HCT116 (cell line): ENCODE measurements at regions not wholly inside any gene's neighbourhood (a gene's known extent, or its start where the extent isn't known, plus 50 kb on each side); places are given as distances from the start of the nearest gene placed in this dataset.

ENCODE experiments used
- ATAC-seq: fragments of 200-7000 bp; cut with Tn5 transposase; 2 replicates; pipeline ENCODE4 v1.9.1; 2020; ENCODE audit warnings: mild to moderate bottlenecking, moderate library complexity
- BruUV-seq: library from RNA; stranded (reverse); fragments of 400-500 nt; replicated peaks from 2 replicates; lab custom pipeline; 2021; lab: Mats Ljungman, UMichigan
- CTCF ChIA-PET: fragments of 300-600 bp; sonication (Branson Sonifier 250); formaldehyde crosslinking; loops from one replicate; lab custom pipeline; 2021; ENCODE audit warnings: antibody characterized with exemption; lab: Charles Lee
- POLR2A ChIA-PET: fragments of 300-600, 350-600 bp; sonication (Branson Sonifier 250); formaldehyde crosslinking; loops from one replicate; lab custom pipeline; 2021; ENCODE audit warnings: antibody characterized with exemption; lab: Charles Lee
- RAD21 ChIA-PET, 2 experiments: fragments of 300-600 bp; sonication (Branson Sonifier 250); formaldehyde crosslinking; loops; one replicate each; lab custom pipeline; 2023; ENCODE audit warnings: low total read pairs in 2 of 2; ENCODE audit not compliant: uncharacterized antibody in 2 of 2, unreplicated experiment in 2 of 2, low non-redundant PET in 1 of 2; lab: Charles Lee
- DNase-seq: peaks from one replicate; pipeline ENCODE4 v3.0.0-alpha.2; 2010; ENCODE audit warnings: low read depth, low spot score
- H2AFZ ChIP-seq: fragments of 200-600 bp; shearing (Covaris generic), sonication (generic); 2 replicates; pipeline ENCODE4 v1.6.1; 2017; ENCODE audit warnings: low read depth, mixed run types, mixed read lengths, antibody characterized with exemption, low read length; ENCODE audit not compliant: poor library complexity, severe bottlenecking
- H3K27ac ChIP-seq: 2 replicates; pipeline ENCODE4 v1.5.1; 2012; ENCODE audit warnings: low read depth, low read length
- H3K27me3 ChIP-seq: fragments of 200-600 bp; sonication (generic); 2 replicates; pipeline ENCODE4 v1.6.1; 2016; ENCODE audit warnings: mixed run types, low read length, mixed read lengths; ENCODE audit not compliant: insufficient read depth
- H3K36me3 ChIP-seq, 2 experiments: fragments of 200-500 bp in 1 of 2; fragments of 200-600 bp in 1 of 2; sonication (Bioruptor generic) in 1 of 2; sonication (generic) in 1 of 2; 2 replicates each; pipeline versions ENCODE4 v1.5.1 to v1.6.1; 2014 to 2016; ENCODE audit warnings: low read length in 2 of 2, inconsistent platforms in 1 of 2, mixed read lengths in 1 of 2, mixed run types in 1 of 2; ENCODE audit not compliant: insufficient read depth in 2 of 2, control insufficient read depth in 1 of 2
- H3K4me1 ChIP-seq, 2 experiments: fragments of 200-600 bp in 1 of 2; sonication (generic) in 1 of 2; 2 replicates each; pipeline versions ENCODE4 v1.5.1 to v1.6.1; 2012 to 2017; ENCODE audit warnings: low read length in 2 of 2, inconsistent platforms in 1 of 2, mild to moderate bottlenecking in 1 of 2, mixed read lengths in 1 of 2, mixed run types in 1 of 2, moderate library complexity in 1 of 2; ENCODE audit not compliant: insufficient read depth in 2 of 2, control insufficient read depth in 1 of 2
- H3K4me2 ChIP-seq: fragments of 200-600 bp; sonication (generic); 2 replicates; pipeline ENCODE4 v1.6.1; 2017; ENCODE audit warnings: mixed run types, low read length, mixed read lengths
- H3K4me3 ChIP-seq, 2 experiments: fragments of 200-600 bp in 1 of 2; sonication (generic) in 1 of 2; replicated peaks in 1 of 2; 2 replicates each; pipeline ENCODE4 v1.5.1; 2011 to 2016; ENCODE audit warnings: low read length in 2 of 2, control low read depth in 1 of 2, low read depth in 1 of 2, mild to moderate bottlenecking in 1 of 2, mixed read lengths in 1 of 2, mixed run types in 1 of 2
- H3K79me2 ChIP-seq: fragments of 200-600 bp; sonication (generic); 2 replicates; pipeline ENCODE4 v1.6.1; 2017; ENCODE audit warnings: mild to moderate bottlenecking, mixed run types, low read length, moderate library complexity, mixed read lengths; ENCODE audit not compliant: insufficient read depth
- H3K9ac ChIP-seq: fragments of 200-600 bp; sonication (generic); 2 replicates; pipeline ENCODE4 v1.6.1; 2016; ENCODE audit warnings: low read length, mixed read lengths
- H3K9me2 ChIP-seq: fragments of 200-600 bp; sonication (generic), shearing (Covaris generic); 2 replicates; pipeline ENCODE4 v1.6.1; 2017; ENCODE audit warnings: mixed run types, mild to moderate bottlenecking, moderate library complexity; ENCODE audit not compliant: insufficient read depth
- H3K9me3 ChIP-seq, 2 experiments: fragments of 200-500 bp in 1 of 2; fragments of 200-600 bp in 1 of 2; sonication (Bioruptor generic) in 1 of 2; sonication (generic) in 1 of 2; 2 replicates each; pipeline ENCODE4 v1.6.1; 2014 to 2017; ENCODE audit warnings: low read length in 2 of 2, mixed read lengths in 2 of 2, inconsistent platforms in 1 of 2, low read depth in 1 of 2, mild to moderate bottlenecking in 1 of 2, mixed run types in 1 of 2, moderate library complexity in 1 of 2; ENCODE audit not compliant: control insufficient read depth in 1 of 2, insufficient read depth in 1 of 2
- H4K20me1 ChIP-seq: fragments of 200-600 bp; sonication (generic), shearing (Covaris generic); 2 replicates; pipeline ENCODE4 v1.6.1; 2017; ENCODE audit warnings: mixed run types, mild to moderate bottlenecking, moderate library complexity; ENCODE audit not compliant: insufficient read depth
- ATF3 ChIP-seq: IDR thresholded peaks from 2 replicates; pipeline ENCODE4 v1.6.1; 2012
- EGR1 ChIP-seq: IDR thresholded peaks from 2 replicates; pipeline ENCODE4 v1.6.1; 2012; ENCODE audit warnings: low read depth
- ELF1 ChIP-seq: IDR thresholded peaks from 2 replicates; pipeline ENCODE4 v1.6.1; 2012; ENCODE audit warnings: low read depth, borderline replicate concordance
- FOSL1 ChIP-seq: IDR thresholded peaks from 2 replicates; pipeline ENCODE4 v1.6.1; 2012; ENCODE audit warnings: low read depth
- JUND ChIP-seq: IDR thresholded peaks from 2 replicates; pipeline ENCODE4 v1.6.1; 2012
- RAD21 ChIP-seq: IDR thresholded peaks from 2 replicates; pipeline ENCODE4 v1.6.1; 2012; ENCODE audit warnings: low read depth, mild to moderate bottlenecking
- REST ChIP-seq: IDR thresholded peaks from 2 replicates; pipeline ENCODE4 v1.6.1; 2012; ENCODE audit warnings: low read depth
- SIN3A ChIP-seq: IDR thresholded peaks from 2 replicates; pipeline ENCODE4 v1.6.1; 2012; ENCODE audit warnings: low read depth
- SP1 ChIP-seq: IDR thresholded peaks from 2 replicates; pipeline ENCODE4 v1.6.1; 2012; ENCODE audit warnings: low read depth
- SRF ChIP-seq: IDR thresholded peaks from 2 replicates; pipeline ENCODE4 v1.6.1; 2012; ENCODE audit warnings: low read depth
- TCF7L2 ChIP-seq: IDR thresholded peaks from 2 replicates; pipeline ENCODE4 v1.7.0; 2011; ENCODE audit warnings: borderline replicate concordance, inconsistent platforms; ENCODE audit not compliant: insufficient read depth, insufficient read length; ENCODE audit errors: extremely low read depth
- ZNF274 ChIP-seq: fragments of 200-500 bp; sonication (Bioruptor generic); IDR thresholded peaks from 2 replicates; pipeline ENCODE4 v1.6.1; 2014; ENCODE audit warnings: mild to moderate bottlenecking, low read depth, low read length, inconsistent platforms
- intact Hi-C: fragments of 100-400 bp; cut with micrococcal nuclease; formaldehyde crosslinking; loops from 2 replicates; pipeline ENCODE4 v1.10.0; 2022
- TF ChIP-seq, protein P1 (sequence below): IDR thresholded peaks from 2 replicates; pipeline ENCODE4 v1.6.1; 2011; ENCODE audit warnings: mild to moderate bottlenecking, low read length, moderate library complexity; ENCODE audit not compliant: insufficient replicate concordance; ENCODE audit errors: extremely low read depth

GRCh38 chr10:29749150-29749549 is 114.4 kb upstream of the SVIL start:
- intact Hi-C loops = no loop called here
- ATAC-seq = no peak
- Histone ChIP-seq H3K9ac (no peak overlapping the region), H3K4me1 (no peaks in the 10 kb centered on the region), H3K36me3 (no peaks in the 10 kb centered on the region), H3K9me3 (no peaks in the 10 kb centered on the region), H3K79me2 (no peaks in the 10 kb centered on the region), H3K4me2 (no peak overlapping the region), H3K27ac (no peak overlapping the region), H3K9me2 (no peaks in the 10 kb centered on the region), H3K27me3 (no peaks in the 10 kb centered on the region), H2AFZ (no peak overlapping the region), H3K4me3 (no peak overlapping the region), H4K20me1 (no peaks in the 10 kb centered on the region)
- ChIA-PET POLR2A (no interaction called here), CTCF (no interaction called here), RAD21 (no interaction called here)
- no peak for TF ChIP-seq EGR1
- no peak for TF ChIP-seq JUND
- TF ChIP-seq TCF7L2 = no peak
- no peak for TF ChIP-seq ATF3
- no peak for TF ChIP-seq ELF1
- TF ChIP-seq SIN3A = no peak
- TF ChIP-seq ZNF274 = no peak
- TF ChIP-seq FOSL1 = no peak
- TF ChIP-seq, protein P1, sequence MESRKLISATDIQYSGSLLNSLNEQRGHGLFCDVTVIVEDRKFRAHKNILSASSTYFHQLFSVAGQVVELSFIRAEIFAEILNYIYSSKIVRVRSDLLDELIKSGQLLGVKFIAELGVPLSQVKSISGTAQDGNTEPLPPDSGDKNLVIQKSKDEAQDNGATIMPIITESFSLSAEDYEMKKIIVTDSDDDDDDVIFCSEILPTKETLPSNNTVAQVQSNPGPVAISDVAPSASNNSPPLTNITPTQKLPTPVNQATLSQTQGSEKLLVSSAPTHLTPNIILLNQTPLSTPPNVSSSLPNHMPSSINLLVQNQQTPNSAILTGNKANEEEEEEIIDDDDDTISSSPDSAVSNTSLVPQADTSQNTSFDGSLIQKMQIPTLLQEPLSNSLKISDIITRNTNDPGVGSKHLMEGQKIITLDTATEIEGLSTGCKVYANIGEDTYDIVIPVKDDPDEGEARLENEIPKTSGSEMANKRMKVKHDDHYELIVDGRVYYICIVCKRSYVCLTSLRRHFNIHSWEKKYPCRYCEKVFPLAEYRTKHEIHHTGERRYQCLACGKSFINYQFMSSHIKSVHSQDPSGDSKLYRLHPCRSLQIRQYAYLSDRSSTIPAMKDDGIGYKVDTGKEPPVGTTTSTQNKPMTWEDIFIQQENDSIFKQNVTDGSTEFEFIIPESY = no peak
- TF ChIP-seq RAD21 = no peak
- no peak for TF ChIP-seq SRF
- no peak for TF ChIP-seq SP1
- no peak for TF ChIP-seq REST
- no TSS peak for BruUV-seq
- no peak for DNase-seq
